ENCODE measurements at regions not wholly inside any gene's neighbourhood (a gene's known extent, or its start where the extent isn't known, plus 50 kb on each side); places are given as distances from the start of the nearest gene placed in this dataset.

DNA sequence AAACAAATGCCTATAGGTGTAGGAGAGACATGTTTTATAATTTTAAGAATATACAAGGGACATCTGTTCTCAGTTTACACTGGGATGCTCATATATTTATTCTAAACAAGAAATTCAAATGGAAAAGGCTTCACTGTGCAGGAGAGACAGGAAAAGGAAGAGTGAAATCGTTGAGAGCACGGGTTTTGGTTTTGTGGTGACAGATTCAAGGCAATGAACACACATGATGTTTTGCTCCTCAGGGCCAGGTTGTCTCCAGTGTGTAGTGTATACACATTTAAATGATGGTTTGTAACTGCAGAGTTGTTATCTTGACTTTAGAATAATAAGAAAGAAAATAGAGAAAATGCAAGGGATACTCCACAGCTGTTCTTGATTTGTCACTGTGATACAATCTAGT is 73.7 kb downstream of the S1PR1 start:
- TF ChIP-seq, protein P1, sequence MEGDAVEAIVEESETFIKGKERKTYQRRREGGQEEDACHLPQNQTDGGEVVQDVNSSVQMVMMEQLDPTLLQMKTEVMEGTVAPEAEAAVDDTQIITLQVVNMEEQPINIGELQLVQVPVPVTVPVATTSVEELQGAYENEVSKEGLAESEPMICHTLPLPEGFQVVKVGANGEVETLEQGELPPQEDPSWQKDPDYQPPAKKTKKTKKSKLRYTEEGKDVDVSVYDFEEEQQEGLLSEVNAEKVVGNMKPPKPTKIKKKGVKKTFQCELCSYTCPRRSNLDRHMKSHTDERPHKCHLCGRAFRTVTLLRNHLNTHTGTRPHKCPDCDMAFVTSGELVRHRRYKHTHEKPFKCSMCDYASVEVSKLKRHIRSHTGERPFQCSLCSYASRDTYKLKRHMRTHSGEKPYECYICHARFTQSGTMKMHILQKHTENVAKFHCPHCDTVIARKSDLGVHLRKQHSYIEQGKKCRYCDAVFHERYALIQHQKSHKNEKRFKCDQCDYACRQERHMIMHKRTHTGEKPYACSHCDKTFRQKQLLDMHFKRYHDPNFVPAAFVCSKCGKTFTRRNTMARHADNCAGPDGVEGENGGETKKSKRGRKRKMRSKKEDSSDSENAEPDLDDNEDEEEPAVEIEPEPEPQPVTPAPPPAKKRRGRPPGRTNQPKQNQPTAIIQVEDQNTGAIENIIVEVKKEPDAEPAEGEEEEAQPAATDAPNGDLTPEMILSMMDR (IDR thresholded peaks at IDR 0.05; ENCODE audit: extremely low read depth in 1 of 2, insufficient read depth in 1 of 2, low read depth in 1 of 2, low read length in 2 of 2): no peak
- TF ChIP-seq EZH2 (IDR thresholded peaks at IDR 0.05; ENCODE audit: borderline replicate concordance, low read depth, low read length, severe bottlenecking): no peak
